ENCODE measurements at regions not wholly inside any gene's neighbourhood (a gene's known extent, or its start where the extent isn't known, plus 50 kb on each side); places are given as distances from the start of the nearest gene placed in this dataset.

DNA sequence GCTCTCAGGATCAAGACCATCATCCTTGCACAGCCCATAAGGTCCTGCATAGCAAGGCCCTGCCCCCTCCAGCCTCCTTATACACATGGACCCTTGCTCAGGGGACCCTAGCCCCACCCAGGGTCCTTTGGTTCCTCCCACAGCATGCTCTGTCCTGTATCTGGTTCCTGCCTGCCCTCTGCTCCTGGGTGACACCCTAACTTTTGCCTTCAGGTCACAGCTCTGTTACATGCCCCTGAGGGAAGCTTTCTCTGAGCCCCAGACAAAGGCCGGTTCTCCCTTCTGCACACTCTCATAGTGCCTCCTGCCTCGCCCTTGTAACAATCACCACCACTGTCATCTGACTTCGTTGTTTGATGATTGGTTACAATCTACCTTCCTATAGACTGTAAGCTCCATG lies 204.8 kb downstream of the SMAD2 start:
- intact Hi-C loops (cut with micrococcal nuclease; ENCODE audit: unreplicated experiment): no loop called here
- peaks cover 99% of the 10 kb centered on the region for H3K27me3 ChIP-seq (ENCODE audit: insufficient read depth, low read depth)
- BruUV-seq (replicated peaks): no TSS peak

GRCh38 chr18:47724186-47724975 lies 206.1 kb downstream of the SMAD2 start:
- no peaks in the 10 kb centered on the region for H3K79me2 ChIP-seq (ENCODE audit: low read depth)
- no peak for TF ChIP-seq CTCF (conservative IDR thresholded peaks at IDR 0.05)
- no peak overlapping the region for H3K27ac ChIP-seq
- DNase-seq: no peak
- no peaks in the 10 kb centered on the region for H4K20me1 ChIP-seq (ENCODE audit: insufficient read depth)
- no TSS peak for BruUV-seq (replicated peaks)
- ChIA-PET POLR2A (ENCODE audit: unreplicated experiment) (no interaction called here), CTCF (no interaction called here)
- intact Hi-C loops (cut with micrococcal nuclease; ENCODE audit: unreplicated experiment): no loop called here
- no peaks in the 10 kb centered on the region for H3K9me3 ChIP-seq (ENCODE audit: insufficient read depth, low read depth)
- no peak overlapping the region for H3K4me3 ChIP-seq
- H3F3A ChIP-seq (ENCODE audit: insufficient read depth, low read depth): no peaks in the 10 kb centered on the region
- no peaks in the 10 kb centered on the region for H3K9me2 ChIP-seq (ENCODE audit: insufficient read depth)
- no peaks in the 10 kb centered on the region for H3K4me1 ChIP-seq (replicated peaks; ENCODE audit: insufficient read depth)
- no peaks in the 10 kb centered on the region for H3K36me3 ChIP-seq (ENCODE audit: low read depth)
- no peak overlapping the region for H2AFZ ChIP-seq
- no peak overlapping the region for H3K4me2 ChIP-seq
- H3K27me3 ChIP-seq (ENCODE audit: insufficient read depth, low read depth): peaks cover 99% of the 10 kb centered on the region

More for the DNA sequence above, 204.8 kb downstream of the SMAD2 start:
- ChIA-PET POLR2A (ENCODE audit: unreplicated experiment) (no interaction called here), CTCF (no interaction called here)
- TF ChIP-seq EZH2 (IDR thresholded peaks at IDR 0.05; ENCODE audit: low read depth) (no peak), CTCF (conservative IDR thresholded peaks at IDR 0.05) (no peak)
- H3F3A ChIP-seq (ENCODE audit: insufficient read depth, low read depth): no peaks in the 10 kb centered on the region
- H3K9me2 ChIP-seq (ENCODE audit: insufficient read depth): no peaks in the 10 kb centered on the region
- DNase-seq: no peak
- no peaks in the 10 kb centered on the region for H3K79me2 ChIP-seq (ENCODE audit: low read depth)
- H4K20me1 ChIP-seq (ENCODE audit: insufficient read depth): no peaks in the 10 kb centered on the region
- no peaks in the 10 kb centered on the region for H3K4me1 ChIP-seq (replicated peaks; ENCODE audit: insufficient read depth)
- no peaks in the 10 kb centered on the region for H3K36me3 ChIP-seq (ENCODE audit: low read depth)
- no peaks in the 10 kb centered on the region for H3K9me3 ChIP-seq (ENCODE audit: insufficient read depth, low read depth)
- no peak overlapping the region for H3K4me3 ChIP-seq
- H3K27ac ChIP-seq: no peak overlapping the region
- H2AFZ ChIP-seq: no peak overlapping the region
- no peak overlapping the region for H3K4me2 ChIP-seq

DNA sequence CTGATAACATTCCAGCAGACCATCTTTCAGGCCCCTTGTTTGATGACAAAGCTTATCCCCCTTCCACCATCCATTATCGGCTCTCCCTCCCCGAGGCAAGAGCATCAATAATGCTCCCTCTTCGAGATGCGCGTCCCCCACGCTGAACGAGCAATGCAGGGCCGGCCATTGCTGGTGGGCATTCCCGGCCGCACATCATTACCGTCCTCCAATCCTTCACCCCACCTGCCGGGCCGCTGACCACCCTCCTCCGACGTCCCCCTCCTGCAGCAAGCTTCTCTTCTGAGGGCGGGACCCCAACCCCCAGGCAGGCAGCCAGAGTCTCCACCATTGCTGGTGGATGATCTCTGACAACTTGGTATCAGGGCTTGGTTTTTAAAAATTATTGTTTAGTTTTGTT lies 208.6 kb downstream of the SMAD2 start:
- DNase-seq: no peak

More for the DNA sequence above, 208.6 kb downstream of the SMAD2 start:
- Histone ChIP-seq H3K27ac (no peak overlapping the region), H3K9me2 (ENCODE audit: insufficient read depth) (no peaks in the 10 kb centered on the region), H4K20me1 (ENCODE audit: insufficient read depth) (no peaks in the 10 kb centered on the region), H3K4me1 (replicated peaks; ENCODE audit: insufficient read depth) (no peaks in the 10 kb centered on the region), H2AFZ (no peak overlapping the region), H3K9me3 (ENCODE audit: insufficient read depth, low read depth) (no peaks in the 10 kb centered on the region), H3F3A (ENCODE audit: insufficient read depth, low read depth) (no peaks in the 10 kb centered on the region), H3K27me3 (ENCODE audit: insufficient read depth, low read depth) (peaks cover 82% of the 10 kb centered on the region), H3K36me3 (ENCODE audit: low read depth) (no peaks in the 10 kb centered on the region), H3K4me2 (no peak overlapping the region), H3K4me3 (no peak overlapping the region), H3K79me2 (ENCODE audit: low read depth) (no peaks in the 10 kb centered on the region)
- ChIA-PET POLR2A (ENCODE audit: unreplicated experiment) (no interaction called here), CTCF (no interaction called here)
- TF ChIP-seq CTCF (conservative IDR thresholded peaks at IDR 0.05) (no peak), EZH2 (IDR thresholded peaks at IDR 0.05; ENCODE audit: low read depth) (no peak)
- intact Hi-C loops (cut with micrococcal nuclease; ENCODE audit: unreplicated experiment): no loop called here
- no TSS peak for BruUV-seq (replicated peaks)
